A673 (cell line): ENCODE measurements at regions not wholly inside any gene's neighbourhood (a gene's known extent, or its start where the extent isn't known, plus 50 kb on each side); places are given as distances from the start of the nearest gene placed in this dataset.

Experiments used
- CTCF ChIP-seq: fragments of 300-800, 200-600 bp; sonication (generic); conservative IDR thresholded peaks from 2 replicates; pipeline ENCODE4 v1.5.1; 2017; ENCODE audit warnings: low read depth, mild to moderate bottlenecking, antibody characterized with exemption, low read length, moderate library complexity, mixed read lengths
- EZH2 ChIP-seq: fragments of 200-600 bp; sonication (generic); IDR thresholded peaks from 2 replicates; pipeline ENCODE4 v1.6.1; 2017; ENCODE audit warnings: borderline replicate concordance, low read depth, mild to moderate bottlenecking, mixed read lengths, antibody characterized with exemption, low read length; ENCODE audit not compliant: poor library complexity, severe bottlenecking

- no peak for TF ChIP-seq CTCF
- TF ChIP-seq EZH2 = no peak
Measured at GRCh38 chr11:92625894-92626293, 343.6 kb upstream of the MTNR1B start.
